ENCODE measurements at regions not wholly inside any gene's neighbourhood (a gene's known extent, or its start where the extent isn't known, plus 50 kb on each side); places are given as distances from the start of the nearest gene placed in this dataset.

- Histone ChIP-seq H2AFZ (ENCODE audit: low read depth, low read length) (no peak overlapping the region), H3K9ac (replicated peaks; ENCODE audit: extremely low read depth, insufficient read depth, low read length) (no peak overlapping the region), H3K4me1 (ENCODE audit: control insufficient read depth, extremely low read depth, insufficient read depth, low read length) (no peaks in the 10 kb centered on the region), H3K4me2 (ENCODE audit: insufficient read depth, low read length) (no peak overlapping the region), H3K4me3 (replicated peaks in 1 of 3; ENCODE audit: insufficient read depth in 1 of 3, low read depth in 1 of 3, low read length in 3 of 3) (no peak overlapping the region), H3K27me3 (ENCODE audit: control insufficient read depth in 2 of 2, insufficient read depth in 2 of 2, low read length in 2 of 2) (no peaks in the 10 kb centered on the region), H3K36me3 (ENCODE audit: control insufficient read depth in 2 of 2, extremely low read depth in 1 of 2, insufficient read depth in 2 of 2, low read length in 2 of 2) (no peaks in the 10 kb centered on the region), H3K9me1 (replicated peaks; ENCODE audit: control insufficient read depth, extremely low read depth, insufficient read depth, low read length) (no peaks in the 10 kb centered on the region), H3K79me2 (ENCODE audit: control insufficient read depth, insufficient read depth, low read length) (no peaks in the 10 kb centered on the region), H3K9me3 (replicated peaks; ENCODE audit: control insufficient read depth, insufficient read depth, low read length) (no peaks in the 10 kb centered on the region), H3K27ac (ENCODE audit: insufficient read depth, low read depth, low read length) (no peak overlapping the region), H4K20me1 (replicated peaks; ENCODE audit: control insufficient read depth, extremely low read depth, insufficient read depth, low read length) (no peaks in the 10 kb centered on the region)
- DNase-seq (ENCODE audit: low read depth, low spot score) (no peak), FAIRE-seq (no peak)
- ChIA-PET CTCF (no interaction called here), POLR2A (no interaction called here)
- BruUV-seq (replicated peaks): no TSS peak
- TF ChIP-seq POLR2AphosphoS5 (IDR thresholded peaks at IDR 0.05; ENCODE audit: insufficient read depth, low read depth, low read length): no peak
- intact Hi-C loops (cut with micrococcal nuclease) (no loop called here), dilution Hi-C loops (cut with MboI; ENCODE audit: extremely low pct_ligation_motif_present, low sequenced_read_pairs) (no loop called here)
Observed at GRCh38 chr18:33851546-33852078, 273.6 kb downstream of the ASXL3 start.

- Histone ChIP-seq H3K4me2 (ENCODE audit: insufficient read depth, low read length) (no peak overlapping the region), H3K9me1 (replicated peaks; ENCODE audit: control insufficient read depth, extremely low read depth, insufficient read depth, low read length) (no peaks in the 10 kb centered on the region), H3K4me1 (ENCODE audit: control insufficient read depth, extremely low read depth, insufficient read depth, low read length) (no peaks in the 10 kb centered on the region), H3K79me2 (ENCODE audit: control insufficient read depth, insufficient read depth, low read length) (no peaks in the 10 kb centered on the region), H3K36me3 (ENCODE audit: control insufficient read depth in 2 of 2, extremely low read depth in 1 of 2, insufficient read depth in 2 of 2, low read length in 2 of 2) (no peaks in the 10 kb centered on the region), H3K27me3 (ENCODE audit: control insufficient read depth in 2 of 2, insufficient read depth in 2 of 2, low read length in 2 of 2) (no peaks in the 10 kb centered on the region), H3K4me3 (replicated peaks in 1 of 3; ENCODE audit: insufficient read depth in 1 of 3, low read depth in 1 of 3, low read length in 3 of 3) (no peak overlapping the region), H2AFZ (ENCODE audit: low read depth, low read length) (no peak overlapping the region), H3K27ac (ENCODE audit: insufficient read depth, low read depth, low read length) (no peak overlapping the region), H3K9ac (replicated peaks; ENCODE audit: extremely low read depth, insufficient read depth, low read length) (no peak overlapping the region), H4K20me1 (replicated peaks; ENCODE audit: control insufficient read depth, extremely low read depth, insufficient read depth, low read length) (no peaks in the 10 kb centered on the region), H3K9me3 (replicated peaks; ENCODE audit: control insufficient read depth, insufficient read depth, low read length) (no peaks in the 10 kb centered on the region)
- no peak for FAIRE-seq
- no peak for DNase-seq (ENCODE audit: low read depth, low spot score)
- ChIA-PET POLR2A (no interaction called here), CTCF (no interaction called here)
- no TSS peak for BruUV-seq (replicated peaks)
- dilution Hi-C loops (cut with MboI; ENCODE audit: extremely low pct_ligation_motif_present, low sequenced_read_pairs): no loop called here
- intact Hi-C loops (cut with micrococcal nuclease): no loop called here
- TF ChIP-seq JUN (IDR thresholded peaks at IDR 0.05; ENCODE audit: borderline replicate concordance, insufficient read depth, insufficient read length, low read depth) (no peak), FOS (IDR thresholded peaks at IDR 0.05; ENCODE audit: borderline replicate concordance, insufficient read depth, low read length) (no peak), POLR2A (IDR thresholded peaks at IDR 0.05; ENCODE audit: low read depth, low read length) (no peak), GATA2 (IDR thresholded peaks at IDR 0.05; ENCODE audit: insufficient read depth, insufficient read length, low read depth, low read length) (no peak), MYC (IDR thresholded peaks at IDR 0.05; ENCODE audit: low read depth, low read length) (no peak), EZH2 (IDR thresholded peaks at IDR 0.05; ENCODE audit: borderline replicate concordance, low read depth, low read length, severe bottlenecking) (no peak)
- TF ChIP-seq, protein P1, sequence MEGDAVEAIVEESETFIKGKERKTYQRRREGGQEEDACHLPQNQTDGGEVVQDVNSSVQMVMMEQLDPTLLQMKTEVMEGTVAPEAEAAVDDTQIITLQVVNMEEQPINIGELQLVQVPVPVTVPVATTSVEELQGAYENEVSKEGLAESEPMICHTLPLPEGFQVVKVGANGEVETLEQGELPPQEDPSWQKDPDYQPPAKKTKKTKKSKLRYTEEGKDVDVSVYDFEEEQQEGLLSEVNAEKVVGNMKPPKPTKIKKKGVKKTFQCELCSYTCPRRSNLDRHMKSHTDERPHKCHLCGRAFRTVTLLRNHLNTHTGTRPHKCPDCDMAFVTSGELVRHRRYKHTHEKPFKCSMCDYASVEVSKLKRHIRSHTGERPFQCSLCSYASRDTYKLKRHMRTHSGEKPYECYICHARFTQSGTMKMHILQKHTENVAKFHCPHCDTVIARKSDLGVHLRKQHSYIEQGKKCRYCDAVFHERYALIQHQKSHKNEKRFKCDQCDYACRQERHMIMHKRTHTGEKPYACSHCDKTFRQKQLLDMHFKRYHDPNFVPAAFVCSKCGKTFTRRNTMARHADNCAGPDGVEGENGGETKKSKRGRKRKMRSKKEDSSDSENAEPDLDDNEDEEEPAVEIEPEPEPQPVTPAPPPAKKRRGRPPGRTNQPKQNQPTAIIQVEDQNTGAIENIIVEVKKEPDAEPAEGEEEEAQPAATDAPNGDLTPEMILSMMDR (IDR thresholded peaks at IDR 0.05; ENCODE audit: extremely low read depth in 1 of 2, insufficient read depth in 1 of 2, low read depth in 1 of 2, low read length in 2 of 2): no peak
Observed at GRCh38 chr18:33849731-33850130, 271.7 kb downstream of the ASXL3 start.

Measured in endothelial cell of umbilical vein (primary cell).